ENCODE measurements at regions not wholly inside any gene's neighbourhood (a gene's known extent, or its start where the extent isn't known, plus 50 kb on each side); places are given as distances from the start of the nearest gene placed in this dataset.

DNA sequence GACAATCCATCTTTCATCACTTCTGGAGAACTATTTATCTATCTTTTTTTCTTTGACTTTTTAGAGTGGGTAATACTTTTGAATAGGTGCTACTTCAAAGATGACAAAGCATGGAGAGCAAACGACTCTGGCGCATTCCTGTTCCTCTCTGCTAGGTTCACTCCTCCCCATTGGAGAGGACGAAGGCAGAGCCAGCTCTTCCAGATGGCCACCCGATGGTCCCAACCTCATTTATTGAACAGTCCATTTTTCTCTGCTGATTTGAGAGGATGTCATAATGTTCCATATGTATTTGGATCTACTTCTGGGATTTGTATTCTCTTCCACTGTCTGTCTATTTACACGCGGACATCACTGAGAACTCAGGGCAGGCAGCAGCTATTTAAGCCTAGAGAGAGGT lies 284.3 kb upstream of the CXCR4 start:
- DNase-seq (ENCODE audit: low spot score) = no peak

DNA sequence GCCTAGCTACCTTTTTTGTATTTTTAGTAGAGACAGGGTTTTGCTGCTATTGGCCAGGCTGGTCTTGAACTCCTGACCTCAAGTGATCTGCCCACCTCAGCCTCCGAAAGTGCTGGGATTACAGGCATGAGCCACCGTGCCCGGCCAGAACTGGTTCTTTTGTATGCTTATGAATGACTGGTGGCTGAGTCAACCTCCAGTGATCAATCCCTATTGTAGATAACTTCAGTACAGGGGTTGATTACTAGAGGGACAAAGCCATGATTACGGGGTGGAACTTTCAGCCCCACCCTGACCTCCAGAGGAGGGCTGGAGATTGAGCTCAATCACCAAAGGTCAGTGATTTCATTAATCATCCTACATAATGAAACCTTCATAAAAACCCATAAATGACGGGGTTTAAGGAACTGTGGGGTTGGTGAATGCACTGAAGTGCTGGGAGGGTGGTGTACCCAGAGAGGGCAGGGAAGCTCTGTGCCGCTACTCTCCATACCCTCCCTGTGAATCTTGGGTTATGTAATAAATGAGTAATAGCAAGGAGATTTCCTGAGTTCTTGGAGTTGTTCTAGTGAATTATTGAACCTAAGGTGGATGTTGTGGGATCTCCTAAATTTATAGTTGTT lies 281.8 kb upstream of the CXCR4 start:
- DNase-seq (ENCODE audit: low spot score) = no peak

DNA sequence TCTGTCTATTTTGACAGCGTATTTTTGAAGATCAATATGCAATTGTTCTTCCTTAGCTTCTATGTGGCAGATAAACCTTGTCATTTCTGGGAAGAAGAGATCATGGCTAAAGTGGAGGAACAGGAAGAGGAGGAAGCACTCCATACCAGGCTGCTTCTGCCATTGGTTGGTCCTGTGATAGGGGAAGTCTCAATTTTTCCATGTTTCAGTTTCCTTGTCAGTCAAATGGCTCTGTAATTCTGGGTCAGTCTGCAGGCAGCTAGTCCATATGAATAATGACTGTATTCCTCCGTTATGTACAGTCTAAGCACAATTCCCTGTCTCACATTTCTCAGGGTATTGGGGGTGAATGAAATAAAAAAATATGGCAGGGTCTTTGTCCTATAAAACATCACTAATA lies 277.6 kb upstream of the CXCR4 start:
- DNase-seq (ENCODE audit: low spot score) = no peak

DNA sequence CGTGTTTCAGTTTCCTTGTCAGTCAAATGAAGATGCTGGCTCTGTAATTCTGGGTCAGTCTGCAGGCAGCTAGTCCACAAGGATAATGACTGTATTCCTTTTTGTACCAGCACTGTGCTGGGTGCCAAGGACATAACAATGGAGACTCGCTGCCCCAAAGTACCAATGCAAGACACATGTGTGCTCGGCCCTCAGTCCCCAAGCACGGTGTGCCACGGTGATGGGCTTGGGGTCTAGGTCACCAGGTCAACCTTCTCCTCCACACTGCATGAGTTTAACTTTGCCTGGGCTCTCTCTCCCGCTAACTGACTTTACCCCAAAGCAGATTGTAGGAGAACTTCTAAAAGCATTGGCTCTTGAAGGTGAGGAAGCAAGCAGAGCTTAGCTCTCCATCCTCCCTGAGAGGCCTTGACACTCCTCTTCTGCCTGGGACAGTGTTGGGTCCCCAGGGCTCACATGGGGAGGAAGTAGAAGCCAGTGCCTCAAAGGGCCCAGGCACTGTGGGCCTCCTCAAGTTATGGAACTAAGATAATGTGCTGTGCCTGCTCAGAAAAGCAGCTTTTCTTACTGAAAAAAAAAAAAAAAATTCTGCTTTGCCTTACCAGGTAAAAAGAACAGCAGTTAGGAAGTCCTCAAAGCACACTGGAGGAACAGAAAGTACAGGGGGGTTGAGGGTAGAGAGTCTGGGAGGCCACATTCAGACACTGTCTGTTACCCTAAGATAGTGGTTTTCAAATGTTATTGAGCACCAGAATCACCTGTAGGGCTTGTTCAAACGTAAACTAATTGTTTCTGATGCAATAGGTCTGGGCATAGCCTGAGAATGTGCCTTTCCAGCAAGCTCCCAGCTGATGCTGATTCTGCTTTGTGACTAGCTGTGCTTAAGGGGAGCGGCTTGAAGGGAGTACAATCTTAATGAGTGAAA lies 276.4 kb upstream of the CXCR4 start:
- no peak for DNase-seq (ENCODE audit: low spot score)

DNA sequence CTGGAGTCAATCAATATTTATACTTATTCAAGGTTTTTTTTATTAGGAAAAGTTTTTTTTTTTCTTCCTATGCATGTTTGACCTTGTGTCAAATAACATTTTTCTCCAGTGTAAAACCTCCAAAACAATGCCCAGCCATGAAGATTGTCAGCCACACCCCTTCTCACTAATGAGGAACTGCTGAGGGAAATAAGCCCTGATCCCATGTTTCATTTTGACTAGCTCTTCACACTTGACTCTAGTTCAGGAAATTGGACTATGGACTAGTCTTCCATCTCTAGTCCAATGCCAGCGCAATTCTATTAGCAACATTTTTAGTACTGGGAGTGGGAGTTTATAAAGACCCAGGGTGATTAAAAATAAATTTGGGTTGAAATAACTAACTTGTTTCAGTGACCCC lies 275.6 kb upstream of the CXCR4 start:
- no peak for DNase-seq (ENCODE audit: low spot score)

DNA sequence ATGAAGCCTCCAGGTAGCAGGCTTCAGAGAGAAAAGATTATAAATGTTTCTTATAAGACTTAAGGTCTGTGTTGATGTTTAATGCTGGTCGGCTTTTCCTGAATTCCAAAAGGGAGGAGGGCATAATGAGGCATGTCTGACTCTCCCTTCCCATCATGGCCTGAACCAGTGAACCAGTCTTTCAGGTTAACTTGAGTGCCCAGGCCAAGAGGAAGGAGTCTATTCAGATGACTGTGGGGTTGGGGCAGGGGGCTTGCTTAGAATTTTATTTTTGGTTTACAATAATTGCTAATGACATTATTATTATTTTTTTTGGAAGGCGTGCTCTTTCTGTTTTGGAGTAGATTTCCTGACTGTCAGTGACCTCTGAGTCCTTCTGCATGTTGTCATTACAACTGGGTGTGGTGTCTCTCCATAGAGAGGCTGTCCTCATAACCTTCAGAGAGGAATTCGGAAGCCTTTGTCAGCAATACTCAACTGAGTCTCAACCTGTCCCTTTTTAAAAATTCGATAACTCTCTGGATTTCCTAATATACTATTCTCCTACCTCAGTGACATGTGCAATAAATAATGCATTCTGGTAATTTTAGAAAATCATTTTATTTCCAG lies 275.1 kb upstream of the CXCR4 start:
- no peak for DNase-seq (ENCODE audit: low spot score)

DNA sequence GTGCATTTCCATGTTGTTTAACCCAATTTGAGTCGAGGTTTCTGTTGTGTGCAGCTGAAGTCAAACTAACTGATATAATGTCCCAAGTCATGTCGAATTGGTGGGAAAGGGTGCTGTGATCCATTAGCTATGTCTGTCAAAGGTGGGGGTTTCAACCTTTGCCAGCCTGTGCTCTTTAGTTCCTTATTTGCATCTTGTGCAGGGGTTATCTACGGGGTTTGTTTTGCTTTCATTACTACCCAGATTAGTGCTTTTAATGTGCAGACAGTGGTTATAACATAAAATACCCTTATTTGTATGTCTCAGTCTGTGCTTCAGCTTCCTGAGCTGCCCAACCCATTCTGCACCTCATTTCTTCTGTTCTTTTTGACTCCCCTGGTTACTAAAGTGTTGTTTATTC lies 271.9 kb upstream of the CXCR4 start:
- DNase-seq (ENCODE audit: low spot score) = no peak

DNA sequence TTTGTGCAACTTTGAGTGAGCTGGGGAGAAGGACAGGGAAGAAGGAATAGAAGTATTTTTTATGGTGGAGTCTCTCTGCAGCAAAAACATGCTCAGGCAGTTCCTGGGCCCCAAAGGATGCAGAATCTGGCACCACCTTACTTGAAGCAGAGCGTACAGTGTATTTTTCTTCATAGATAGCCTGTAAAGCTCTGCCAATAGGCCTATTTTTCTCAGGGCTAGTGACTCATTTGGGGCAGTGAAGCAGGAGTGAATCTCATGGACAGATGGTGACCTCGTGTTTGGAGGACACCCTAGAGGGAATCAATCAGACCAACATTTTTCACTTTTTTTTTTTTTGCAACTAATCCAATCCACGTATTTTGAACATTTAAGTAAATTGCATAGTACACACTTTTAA lies 268.1 kb upstream of the CXCR4 start:
- DNase-seq (ENCODE audit: low spot score) = no peak

DNA sequence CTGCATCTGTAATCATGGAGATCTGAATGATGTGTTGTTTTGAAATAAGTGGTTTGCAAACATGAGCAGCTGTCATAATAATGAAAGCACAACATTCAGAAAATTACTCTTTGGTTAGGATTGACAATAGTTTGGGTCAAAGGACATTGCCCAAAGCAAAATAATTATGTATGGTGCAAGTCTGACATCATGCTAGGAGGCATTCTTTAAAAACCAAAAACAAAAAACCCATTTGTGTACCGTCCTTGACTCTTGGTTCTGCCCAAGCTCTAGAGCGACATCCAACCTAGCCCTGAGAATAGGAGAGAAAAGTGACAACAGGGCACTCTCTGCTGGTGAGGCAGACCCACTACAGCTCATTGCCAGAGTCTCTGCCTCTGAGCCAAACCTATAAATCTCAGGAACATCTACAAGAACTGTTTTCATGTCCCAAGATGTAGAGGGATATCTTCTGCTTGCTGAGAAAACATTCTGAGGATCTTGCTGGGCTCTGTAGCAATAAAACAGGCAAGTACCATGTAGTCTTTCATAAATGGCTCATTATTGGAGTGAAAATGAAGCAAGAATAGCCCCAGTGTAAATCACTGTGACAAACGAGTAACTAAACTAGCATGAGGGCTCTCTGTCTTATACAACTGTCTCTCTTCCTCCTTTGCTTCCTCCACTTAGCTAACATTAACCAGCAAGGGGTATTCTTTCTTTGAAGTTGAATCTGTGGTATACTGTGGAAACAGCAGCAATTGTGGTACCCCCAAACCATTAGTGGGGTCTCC lies 266.8 kb upstream of the CXCR4 start:
- no peak for DNase-seq (ENCODE audit: low spot score)

DNA sequence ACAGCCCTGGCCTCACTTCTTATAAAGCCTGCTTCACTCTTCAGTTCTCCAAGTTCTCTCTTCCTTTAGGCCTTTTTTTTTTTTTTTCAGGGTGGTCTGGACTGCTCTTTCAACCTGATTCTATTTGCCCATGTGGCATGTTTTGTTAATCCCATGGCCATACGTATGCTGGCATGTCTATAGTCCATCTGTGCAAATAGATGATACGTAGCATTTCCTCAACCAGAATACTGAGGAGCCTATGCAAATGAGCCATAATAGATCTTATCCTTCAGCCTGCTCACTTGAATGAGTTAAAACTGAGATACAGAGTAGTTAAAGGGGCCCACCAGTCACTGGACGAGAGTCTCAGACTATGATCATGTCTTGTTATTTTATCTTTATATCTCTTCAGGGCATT lies 265.2 kb upstream of the CXCR4 start:
- no peak for DNase-seq (ENCODE audit: low spot score)

DNA sequence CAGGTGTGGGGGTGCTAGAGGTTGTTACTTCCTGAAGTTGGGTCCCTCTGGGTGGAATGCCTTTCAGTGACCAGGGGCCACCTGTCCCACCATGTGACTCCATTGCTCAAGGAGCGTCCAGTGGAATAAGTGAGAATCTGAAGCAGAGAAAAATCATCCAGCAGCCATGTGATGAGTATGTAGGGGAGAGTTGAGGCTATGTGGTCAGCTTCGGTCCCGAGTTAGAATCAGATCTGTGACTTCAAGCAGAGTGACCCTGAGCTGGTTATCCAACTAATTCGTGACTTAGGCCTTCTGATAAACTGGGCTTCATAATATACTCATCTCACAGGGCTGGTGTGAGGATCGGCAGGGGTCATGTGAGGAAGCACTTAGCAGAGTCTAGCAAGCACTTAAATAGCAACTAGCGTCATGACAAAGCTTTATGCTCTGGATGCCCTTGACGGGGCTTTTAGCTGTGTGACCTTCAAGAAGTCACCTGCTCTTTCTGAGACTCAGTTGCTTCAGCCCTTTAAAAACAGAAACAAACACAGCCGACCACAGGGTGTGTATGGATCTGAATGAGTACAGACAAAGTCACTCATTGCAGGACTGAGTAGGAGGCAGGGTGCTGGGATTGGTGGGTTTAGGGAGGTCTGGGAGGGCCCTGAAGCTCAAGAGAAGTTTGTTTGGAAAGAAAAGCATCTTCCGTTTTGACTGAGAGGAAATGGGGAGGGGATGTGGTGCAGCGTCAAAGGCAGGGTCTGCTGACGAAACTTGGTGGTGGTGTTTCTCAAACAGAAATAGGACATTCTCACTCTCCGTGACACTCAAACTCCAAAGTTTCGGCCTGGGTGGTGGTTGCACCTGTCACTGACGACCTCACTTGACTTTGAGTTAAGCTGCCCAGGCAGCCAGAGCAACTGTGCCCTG lies 264.0 kb upstream of the CXCR4 start:
- no peak for DNase-seq (ENCODE audit: low spot score)

DNA sequence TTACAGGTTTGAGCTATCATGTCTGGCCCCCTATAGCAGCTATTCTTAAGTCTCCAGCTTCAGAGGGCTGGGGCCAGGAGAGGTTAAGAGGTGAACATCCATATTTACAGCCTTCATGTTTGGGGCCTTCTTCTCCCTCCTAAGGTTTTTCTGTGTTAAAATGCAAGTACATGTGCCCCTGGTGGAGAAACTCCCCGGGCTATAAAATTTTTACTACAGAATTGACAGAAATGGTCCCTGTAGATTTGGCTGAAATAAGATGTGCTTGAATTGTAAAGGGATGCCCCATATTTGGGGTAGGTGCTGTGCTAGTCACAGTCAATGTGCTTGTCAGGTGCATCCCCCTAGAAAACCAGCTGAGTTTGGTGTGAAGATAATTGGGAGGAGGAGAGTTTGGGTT lies 263.3 kb upstream of the CXCR4 start:
- DNase-seq (ENCODE audit: low spot score) = no peak

DNA sequence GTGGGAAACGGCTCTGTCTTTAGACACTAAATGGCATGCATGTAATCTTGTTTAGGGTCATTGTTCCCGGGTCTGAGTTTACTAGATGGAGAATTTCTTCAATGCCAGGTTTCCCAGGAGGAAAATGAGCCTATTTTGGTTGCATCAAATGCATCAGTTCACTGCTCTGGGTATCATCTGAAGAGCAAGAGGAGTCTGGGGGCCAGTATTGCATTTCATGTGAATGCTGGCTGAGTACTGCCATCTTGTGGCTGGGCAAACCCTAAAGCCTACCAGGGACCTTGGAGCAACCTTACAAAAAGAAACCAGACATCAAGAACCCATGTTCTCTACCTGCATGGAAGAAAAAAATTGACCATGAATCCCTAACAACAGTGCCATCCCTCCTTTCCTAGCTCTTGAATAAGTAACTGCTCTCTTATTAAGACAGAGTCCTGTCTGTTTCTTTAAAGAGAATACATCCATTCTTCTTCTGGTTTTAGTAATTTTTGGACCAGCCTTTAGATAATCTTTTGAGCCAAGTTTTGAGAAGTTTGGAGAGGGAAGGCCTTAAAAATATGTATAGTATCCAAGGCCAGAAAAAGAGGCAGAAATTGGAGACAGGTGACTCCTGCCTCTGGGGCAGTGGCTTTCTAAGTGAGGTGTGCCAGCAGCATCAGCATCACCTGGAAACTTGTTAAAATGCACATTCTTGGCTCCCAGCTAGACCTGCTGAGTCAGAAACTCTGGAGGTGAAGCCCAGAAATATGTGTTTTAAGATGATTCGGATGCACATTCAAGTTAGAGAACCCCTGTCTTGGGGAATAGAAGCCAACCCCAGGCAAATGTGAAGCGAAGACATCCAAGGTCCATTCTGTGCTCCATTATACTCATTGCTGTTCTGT lies 261.0 kb upstream of the CXCR4 start:
- peak; percentile 13 for DNase-seq (ENCODE audit: low spot score)

DNA sequence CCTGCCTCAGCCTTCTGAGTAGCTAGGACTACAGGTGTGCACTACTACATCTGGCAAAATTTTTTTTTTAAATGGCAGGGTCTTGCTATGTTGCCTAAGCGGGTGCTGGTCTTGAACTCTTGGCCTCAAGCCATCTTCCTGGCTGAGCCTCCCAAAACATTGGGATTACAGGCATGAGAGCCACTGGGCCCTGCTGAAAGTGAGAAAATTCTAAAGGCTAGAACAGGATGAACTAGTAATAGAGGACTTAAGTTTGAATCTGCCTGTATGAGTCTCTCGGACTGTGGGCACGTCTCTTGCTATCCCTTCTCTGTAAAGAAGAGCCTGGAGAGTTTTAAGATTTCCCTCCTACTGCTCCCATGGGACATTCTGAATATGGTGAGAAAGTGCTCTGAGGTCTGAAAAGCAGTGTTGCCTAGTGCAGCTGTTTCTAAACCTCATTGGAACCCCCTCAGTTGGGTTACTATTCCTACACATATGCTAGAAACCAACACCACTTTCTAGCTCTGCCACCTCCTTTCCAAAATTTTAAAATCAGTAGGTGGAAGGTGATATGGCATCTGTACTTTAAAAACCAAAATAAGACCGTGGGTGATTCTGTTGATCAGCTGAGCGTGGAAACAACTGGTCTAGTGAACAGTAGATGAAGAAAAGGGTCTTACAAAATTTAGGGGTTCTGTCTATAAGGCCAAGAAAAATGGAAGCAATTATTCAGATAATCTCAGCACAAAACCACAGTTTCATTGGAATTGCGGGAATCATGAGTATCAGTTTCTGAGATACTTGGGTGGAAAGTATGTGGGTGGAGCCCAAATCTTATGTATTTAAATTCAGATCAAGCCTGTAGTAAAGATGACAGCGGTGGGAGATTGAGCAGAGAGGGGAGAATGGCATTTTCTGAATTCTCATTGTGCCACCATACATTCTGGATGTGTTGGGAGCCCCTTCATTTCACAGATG lies 259.8 kb upstream of the CXCR4 start:
- no peak for DNase-seq (ENCODE audit: low spot score)

DNA sequence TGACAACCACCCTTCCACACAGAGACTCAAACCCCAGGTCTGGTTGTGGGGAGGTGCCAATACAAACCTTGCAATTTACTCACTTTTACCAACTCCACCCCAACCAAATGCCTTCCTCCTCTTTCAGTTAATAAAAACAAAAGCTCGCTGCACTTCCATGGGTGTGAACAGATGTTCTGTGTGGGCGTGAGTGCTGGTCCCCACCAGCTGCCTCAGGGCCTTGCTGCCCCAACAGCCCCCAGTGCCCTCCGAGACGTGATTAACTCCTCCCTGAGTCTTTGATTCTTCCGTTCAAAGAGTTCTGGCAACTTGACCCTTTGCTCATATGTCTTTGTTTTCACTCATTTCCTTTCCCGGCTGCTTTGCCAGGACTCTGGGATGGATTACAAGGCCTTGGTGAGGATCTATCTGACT lies 258.9 kb upstream of the CXCR4 start:
- no peak for DNase-seq (ENCODE audit: low spot score)

DNA sequence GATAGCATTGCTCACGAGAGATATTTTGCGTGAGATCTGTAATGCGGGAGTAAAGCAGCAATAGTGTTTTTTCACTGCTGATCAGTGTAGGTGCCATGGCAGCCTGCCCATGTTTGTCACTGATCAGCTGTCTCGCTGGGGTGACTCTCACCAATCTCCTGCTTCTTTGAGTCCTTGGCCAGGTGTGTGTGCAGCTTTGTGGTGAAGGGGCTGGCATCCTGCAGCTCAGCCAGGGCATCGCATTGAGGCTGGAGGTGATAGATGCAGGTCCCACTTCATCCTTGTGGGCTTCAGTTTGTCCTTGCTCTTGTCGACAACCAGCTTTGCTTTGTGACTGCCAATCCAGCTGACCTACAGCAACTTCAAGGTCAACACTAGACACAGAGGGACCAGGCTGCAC lies 258.3 kb upstream of the CXCR4 start:
- DNase-seq (ENCODE audit: low spot score) = no peak

DNA sequence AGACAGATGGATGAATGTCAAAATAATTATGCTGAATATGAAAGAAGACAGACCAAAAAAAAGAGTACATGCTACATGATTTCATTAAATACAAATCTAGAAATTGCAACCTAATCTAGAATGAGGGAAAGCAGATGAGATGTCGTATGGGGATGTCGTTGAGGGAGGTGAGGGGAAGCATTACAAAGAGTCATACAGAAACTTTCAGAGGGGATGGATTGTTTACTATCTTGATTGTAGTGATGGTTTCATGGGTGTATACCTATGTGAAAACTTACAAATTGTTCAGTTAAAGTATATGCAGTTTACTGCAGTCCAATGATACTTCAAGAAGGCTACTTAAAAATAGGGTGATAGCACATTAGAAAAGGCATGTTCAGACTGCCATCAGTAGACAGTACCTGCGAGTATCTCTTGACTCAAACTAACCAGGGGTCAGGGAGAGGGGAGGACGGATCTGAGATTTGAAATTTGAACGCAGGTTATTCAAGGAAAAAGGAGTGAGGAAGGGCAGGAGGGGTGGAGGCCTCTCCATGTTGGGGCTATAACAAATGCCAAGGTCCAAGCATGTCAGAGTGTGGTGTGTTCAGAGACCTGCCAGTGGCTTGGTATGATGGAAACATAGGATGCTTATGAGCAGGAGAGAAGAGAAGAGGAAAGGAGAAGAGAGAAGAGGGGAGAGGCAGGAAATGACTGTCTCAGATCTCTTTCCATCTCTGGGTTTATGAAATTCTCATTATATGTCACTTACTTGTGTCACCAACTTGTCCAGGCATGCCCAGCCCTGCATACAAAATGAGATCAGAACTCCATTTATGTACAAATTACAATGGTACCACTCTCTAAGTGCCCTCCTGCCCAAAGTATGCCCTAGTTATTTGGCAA lies 257.3 kb upstream of the CXCR4 start:
- DNase-seq (ENCODE audit: low spot score) = no peak

DNA sequence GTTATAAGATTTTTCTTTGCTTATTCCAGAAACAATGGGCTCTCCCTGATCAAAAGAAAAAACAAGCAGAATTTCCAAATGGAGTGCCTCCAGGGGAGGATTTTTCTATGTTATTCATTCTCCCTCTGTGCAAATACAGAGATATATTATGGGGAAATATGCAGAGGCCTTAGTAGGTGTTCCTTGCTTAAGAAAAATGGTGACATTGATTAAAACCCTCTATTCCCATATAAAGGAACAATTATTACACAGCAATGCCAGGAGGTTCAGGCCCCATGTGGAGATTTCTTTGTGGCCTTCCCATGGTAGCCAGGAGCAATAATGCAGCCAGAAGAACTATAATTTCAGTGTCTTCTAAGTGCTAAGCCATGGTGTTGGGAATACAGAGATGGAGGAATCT lies 255.9 kb upstream of the CXCR4 start:
- DNase-seq (ENCODE audit: low spot score) = no peak

All from hematopoietic multipotent progenitor cell treated with erythropoietin and hydrocortisone succinate and interleukin-3 and kit ligand, for 15 days (in vitro differentiated cells).